H1 (cell line): ENCODE measurements at regions not wholly inside any gene's neighbourhood (a gene's known extent, or its start where the extent isn't known, plus 50 kb on each side); places are given as distances from the start of the nearest gene placed in this dataset.

ENCODE experiments used
- JUND ChIP-seq: IDR thresholded peaks from 2 replicates; pipeline ENCODE4 v1.6.1; 2011; ENCODE audit warnings: mild to moderate bottlenecking, improper control_type of control experiment, low read length
- POLR2A ChIP-seq, 2 experiments: IDR thresholded peaks; 1 replicate in 1 of 2; 2 replicates in 1 of 2; pipeline ENCODE4 v1.6.1; 2011; ENCODE audit warnings: low read depth in 2 of 2, low read length in 2 of 2, mild to moderate bottlenecking in 2 of 2; ENCODE audit errors: control extremely low read depth in 1 of 2

DNA sequence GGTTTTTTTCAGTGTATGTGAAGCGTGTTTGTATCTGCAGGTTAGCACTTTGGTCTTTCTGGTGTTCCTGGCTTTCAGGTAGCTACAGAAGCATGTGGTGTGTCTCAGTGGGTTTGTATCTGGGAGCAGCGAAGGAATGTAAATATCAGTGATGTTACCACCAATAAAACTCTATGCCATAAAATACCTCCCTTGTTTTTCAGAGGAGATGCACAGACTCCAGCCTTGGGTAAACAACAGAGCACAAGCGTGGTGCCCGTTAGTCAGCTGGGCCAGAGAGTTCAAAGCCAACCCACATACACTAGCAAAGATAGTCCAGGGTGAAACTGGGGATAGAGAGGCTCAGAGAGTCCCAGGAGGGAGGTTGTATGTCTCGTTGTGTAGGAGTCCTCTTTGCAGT is 393.8 kb downstream of the SMOC2 start:
- TF ChIP-seq POLR2A (IDR thresholded peaks at IDR 0.05; ENCODE audit: control extremely low read depth in 1 of 2, low read depth in 2 of 2, low read length in 2 of 2) (no peak), JUND (no peak)
